Colonic mucosa (tissue), 4 donors: ENCODE measurements at regions not wholly inside any gene's neighbourhood (a gene's known extent, or its start where the extent isn't known, plus 50 kb on each side); places are given as distances from the start of the nearest gene placed in this dataset.
"Not testable (repeated sequence)": the region's sequence is repeated elsewhere in the genome, so short reads cannot be mapped to it uniquely, and the experiment has no call there.

Source experiments
- DNase-seq: peaks from one replicate; pipeline ENCODE4 v3.0.0-alpha.2; 2020
- H3K27ac ChIP-seq: fragments of 200-600 bp; one replicate; pipeline ENCODE4 v1.8.0; 2021
- H3K27me3 ChIP-seq: fragments of 200-600 bp; one replicate; pipeline ENCODE4 v1.8.0; 2021
- H3K36me3 ChIP-seq: fragments of 200-600 bp; one replicate; pipeline ENCODE4 v1.8.0; 2021
- H3K4me1 ChIP-seq: fragments of 200-600 bp; one replicate; pipeline ENCODE4 v1.8.0; 2021; ENCODE audit warnings: mild to moderate bottlenecking
- H3K4me3 ChIP-seq: fragments of 200-600 bp; one replicate; pipeline ENCODE4 v1.8.0; 2021
- H3K9ac ChIP-seq, 2 donors: one replicate each; pipeline ENCODE4 v1.7.0; 2013; ENCODE audit warnings: control low read depth in 2 of 2, low read depth in 2 of 2, low read length in 2 of 2
- H3K9me3 ChIP-seq: fragments of 200-600 bp; one replicate; pipeline ENCODE4 v1.8.0; 2021
- intact Hi-C: fragments of 100-400 bp; cut with DNase I; formaldehyde crosslinking; loops from one replicate; pipeline ENCODE4 v1.14.1; 2022
- TF ChIP-seq, protein P1 (sequence below): fragments of 200-600 bp; IDR thresholded peaks from one replicate; pipeline ENCODE4 v1.8.0; 2022; ENCODE audit warnings: antibody characterized with exemption, mild to moderate bottlenecking
- donor health status: healthy.
- donor health status: DM: no; HTN: no; CAD: no.
- donor health status: DM: no; HTN: no; CAD: no.

DNA sequence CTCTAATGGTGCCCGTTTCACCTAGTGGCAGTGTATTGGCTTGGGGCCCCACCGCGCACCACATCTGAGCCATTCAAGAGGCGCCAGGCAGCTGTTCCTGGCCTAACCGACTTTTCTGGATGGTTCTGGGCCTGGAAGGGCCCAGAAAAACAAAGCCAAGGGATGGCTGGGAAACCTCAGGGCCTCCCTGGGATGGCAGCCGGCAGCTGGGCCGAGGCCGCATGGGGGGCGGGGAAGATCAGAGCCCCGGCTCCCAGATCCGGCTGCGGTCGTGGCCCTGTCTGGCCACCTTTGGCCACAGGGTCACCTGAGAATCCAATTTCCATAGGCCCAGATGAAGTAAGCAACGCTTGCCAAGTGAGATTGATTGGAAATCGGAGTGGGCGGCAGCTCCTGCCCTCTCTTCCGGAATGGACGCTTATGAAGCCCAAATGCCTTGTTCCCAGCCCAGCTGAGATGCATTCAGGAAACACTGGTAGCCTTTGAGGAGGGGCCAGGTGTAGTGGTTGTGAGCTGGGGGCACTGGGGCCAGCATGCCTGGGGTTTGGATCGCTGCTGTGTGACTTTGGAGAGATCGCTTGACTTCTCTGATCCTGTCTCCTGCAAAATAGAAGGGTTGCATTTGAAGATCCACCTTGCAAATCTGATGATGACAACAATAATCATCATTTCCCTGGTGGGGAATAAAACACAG, 163.8 kb upstream of the GSE1 start:
- Histone ChIP-seq H3K27ac (peak overlapping the region; percentile 64), H3K27me3 (no peaks in the 10 kb centered on the region), H3K9ac (peak overlapping the region in 1 of 2 donors; percentile 63), H3K36me3 (no peaks in the 10 kb centered on the region), H3K9me3 (no peaks in the 10 kb centered on the region), H3K4me1 (peaks cover 20% of the 10 kb centered on the region), H3K4me3 (no peak overlapping the region)
- no peak for DNase-seq
- TF ChIP-seq, protein P1, sequence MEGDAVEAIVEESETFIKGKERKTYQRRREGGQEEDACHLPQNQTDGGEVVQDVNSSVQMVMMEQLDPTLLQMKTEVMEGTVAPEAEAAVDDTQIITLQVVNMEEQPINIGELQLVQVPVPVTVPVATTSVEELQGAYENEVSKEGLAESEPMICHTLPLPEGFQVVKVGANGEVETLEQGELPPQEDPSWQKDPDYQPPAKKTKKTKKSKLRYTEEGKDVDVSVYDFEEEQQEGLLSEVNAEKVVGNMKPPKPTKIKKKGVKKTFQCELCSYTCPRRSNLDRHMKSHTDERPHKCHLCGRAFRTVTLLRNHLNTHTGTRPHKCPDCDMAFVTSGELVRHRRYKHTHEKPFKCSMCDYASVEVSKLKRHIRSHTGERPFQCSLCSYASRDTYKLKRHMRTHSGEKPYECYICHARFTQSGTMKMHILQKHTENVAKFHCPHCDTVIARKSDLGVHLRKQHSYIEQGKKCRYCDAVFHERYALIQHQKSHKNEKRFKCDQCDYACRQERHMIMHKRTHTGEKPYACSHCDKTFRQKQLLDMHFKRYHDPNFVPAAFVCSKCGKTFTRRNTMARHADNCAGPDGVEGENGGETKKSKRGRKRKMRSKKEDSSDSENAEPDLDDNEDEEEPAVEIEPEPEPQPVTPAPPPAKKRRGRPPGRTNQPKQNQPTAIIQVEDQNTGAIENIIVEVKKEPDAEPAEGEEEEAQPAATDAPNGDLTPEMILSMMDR: no peak
- intact Hi-C loops: no loop called here

DNA sequence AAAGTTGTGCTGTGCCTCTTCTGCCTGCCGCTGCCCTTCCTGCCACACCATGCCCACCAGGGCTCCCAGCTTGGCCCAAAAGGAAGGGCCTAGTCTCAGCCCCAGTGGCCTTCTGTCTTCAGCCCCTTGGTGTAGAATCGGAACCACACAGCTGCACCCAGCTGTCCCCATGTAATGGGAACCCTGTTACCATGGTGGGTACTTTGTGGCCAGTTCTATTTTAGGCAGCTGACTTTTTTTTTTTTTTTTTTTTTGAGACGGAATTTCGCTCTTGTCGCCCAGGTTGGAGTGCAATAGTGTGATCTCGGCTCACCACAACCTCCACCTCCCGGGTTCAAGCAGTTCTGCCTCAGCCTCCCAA, 163.3 kb upstream of the GSE1 start:
- Histone ChIP-seq H3K27me3 (no peaks in the 10 kb centered on the region), H3K36me3 (no peaks in the 10 kb centered on the region), H3K9me3 (no peaks in the 10 kb centered on the region), H3K4me1 (peaks cover 19% of the 10 kb centered on the region), H3K9ac (no peak overlapping the region), H3K4me3 (no peak overlapping the region), H3K27ac (peak overlapping the region; percentile 64)
- intact Hi-C loops: no loop called here
- TF ChIP-seq, protein P1: no peak
- DNase-seq: no peak

DNA sequence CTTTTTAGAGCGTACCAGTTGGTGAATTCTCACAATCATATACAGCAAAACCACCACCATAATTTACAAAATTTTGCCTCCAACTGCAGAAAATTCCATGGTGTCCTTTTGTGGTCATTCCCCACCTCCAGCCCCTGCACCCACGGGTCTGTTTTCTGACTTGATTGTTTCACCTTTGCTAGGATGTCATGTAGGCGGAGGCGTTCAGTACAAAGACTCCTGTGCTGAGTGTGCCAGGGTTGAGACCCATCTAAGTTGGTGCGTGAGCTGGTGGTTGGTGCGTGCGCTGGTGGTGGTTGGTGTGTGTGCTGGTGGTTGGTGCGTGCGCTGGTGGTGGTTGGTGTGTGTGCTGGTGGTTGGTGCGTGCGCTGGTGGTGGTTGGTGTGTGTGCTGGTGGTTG, 162.0 kb upstream of the GSE1 start:
- intact Hi-C loops, H3K9me3 ChIP-seq, H3K36me3 ChIP-seq, H3K4me1 ChIP-seq, H3K9ac ChIP-seq, H3K27me3 ChIP-seq, H3K27ac ChIP-seq, DNase-seq, H3K4me3 ChIP-seq: not testable (repeated sequence)

DNA sequence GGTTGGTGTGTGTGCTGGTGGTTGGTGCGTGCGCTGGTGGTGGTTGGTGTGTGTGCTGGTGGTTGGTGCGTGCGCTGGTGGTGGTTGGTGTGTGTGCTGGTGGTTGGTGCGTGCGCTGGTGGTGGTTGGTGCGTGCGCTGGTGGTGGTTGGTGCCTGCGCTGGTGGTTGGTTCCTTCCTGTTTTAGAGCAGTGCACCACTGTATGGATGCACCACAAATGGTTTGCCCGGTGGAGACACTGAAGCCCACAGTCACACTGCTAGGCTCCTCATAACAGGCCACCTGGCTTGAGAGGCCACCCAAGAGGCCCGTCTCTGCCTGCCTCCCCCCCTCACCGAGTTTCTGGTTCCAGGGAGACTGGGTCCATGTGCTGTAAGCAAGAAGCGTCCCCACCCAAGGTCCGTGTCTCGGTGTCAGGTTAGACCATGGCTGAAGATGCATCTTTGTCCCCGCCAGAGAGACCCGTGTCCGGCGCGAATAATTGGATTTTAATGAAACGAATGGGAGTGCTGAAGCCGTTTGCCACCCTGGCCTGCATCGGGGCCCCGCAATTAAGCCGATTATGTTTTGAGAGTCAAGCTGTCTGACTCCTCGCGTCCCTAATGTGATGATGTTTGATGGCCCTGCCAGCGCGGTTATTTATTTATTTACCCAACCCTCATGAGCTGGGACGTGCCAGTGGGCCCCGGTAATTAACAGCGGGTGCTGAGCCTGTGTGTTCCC, 161.3 kb upstream of the GSE1 start:
- Histone ChIP-seq H3K27me3 (no peaks in the 10 kb centered on the region), H3K36me3 (no peaks in the 10 kb centered on the region), H3K4me3 (no peak overlapping the region), H3K9me3 (no peaks in the 10 kb centered on the region), H3K4me1 (peaks cover 10% of the 10 kb centered on the region), H3K9ac (no peak overlapping the region), H3K27ac (no peak overlapping the region)
- DNase-seq: no peak
- intact Hi-C loops: no loop called here
- TF ChIP-seq, protein P1: no peak

DNA sequence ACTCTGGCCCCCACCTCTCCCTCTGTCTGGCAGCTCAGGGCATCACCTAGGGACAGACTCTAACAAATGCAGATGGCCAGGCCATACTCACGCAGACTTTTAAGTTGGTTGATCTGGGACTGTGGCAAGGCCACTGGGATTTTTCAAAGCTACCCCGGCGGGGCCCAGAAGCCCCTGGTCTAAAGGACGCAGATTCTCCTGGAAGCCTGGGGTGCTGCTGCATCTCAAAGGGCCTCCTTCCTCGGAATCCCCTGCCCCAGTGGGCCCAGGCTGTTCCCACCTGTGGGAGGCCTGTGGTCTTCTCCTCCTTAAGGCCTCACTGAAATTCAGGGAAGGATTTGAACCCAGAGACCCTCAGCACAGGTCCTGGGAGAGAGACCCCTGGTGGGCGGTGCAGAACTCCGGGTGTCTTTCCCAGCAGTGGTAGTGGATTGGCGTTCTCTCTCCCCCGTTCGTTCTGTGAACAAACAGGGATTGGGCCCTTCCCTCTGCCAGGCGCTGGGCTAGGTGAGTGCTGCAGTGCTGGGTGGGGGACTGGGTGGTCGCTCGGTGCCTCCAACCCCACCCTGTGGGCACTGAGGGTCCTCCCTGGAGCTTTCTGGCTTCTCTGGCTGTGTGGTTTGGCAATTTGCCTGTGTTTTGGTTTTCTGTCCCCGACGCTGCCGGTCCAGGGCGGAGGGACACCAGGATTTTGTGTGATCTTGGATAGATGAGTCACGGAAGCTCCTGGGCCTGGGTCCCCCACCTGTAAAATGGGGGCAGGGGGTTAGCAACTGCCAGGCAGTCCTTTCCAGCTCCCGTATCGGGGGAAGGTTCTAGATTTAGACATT, 160.5 kb upstream of the GSE1 start:
- Histone ChIP-seq H3K9ac (peak overlapping the region; percentile 31 to 35), H3K9me3 (no peaks in the 10 kb centered on the region), H3K27me3 (no peaks in the 10 kb centered on the region), H3K4me3 (no peak overlapping the region), H3K36me3 (no peaks in the 10 kb centered on the region), H3K27ac (no peak overlapping the region), H3K4me1 (peaks cover 10% of the 10 kb centered on the region)
- TF ChIP-seq, protein P1: no peak
- intact Hi-C loops: no loop called here
- no peak for DNase-seq
